SW 1271 (cell line): ENCODE measurements at regions not wholly inside any gene's neighbourhood (a gene's known extent, or its start where the extent isn't known, plus 50 kb on each side); places are given as distances from the start of the nearest gene placed in this dataset.
A peak's percentile ranks its signal among the peaks of the same experiment; 100 is the strongest.
"Not testable (repeated sequence)": the region's sequence is repeated elsewhere in the genome, so short reads cannot be mapped to it uniquely, and the experiment has no call there.

Experiments
- DNase-seq, 2 experiments: peaks; one replicate each; lab custom pipeline; 2025; lab: John Stamatoyannopoulos, UW

DNA sequence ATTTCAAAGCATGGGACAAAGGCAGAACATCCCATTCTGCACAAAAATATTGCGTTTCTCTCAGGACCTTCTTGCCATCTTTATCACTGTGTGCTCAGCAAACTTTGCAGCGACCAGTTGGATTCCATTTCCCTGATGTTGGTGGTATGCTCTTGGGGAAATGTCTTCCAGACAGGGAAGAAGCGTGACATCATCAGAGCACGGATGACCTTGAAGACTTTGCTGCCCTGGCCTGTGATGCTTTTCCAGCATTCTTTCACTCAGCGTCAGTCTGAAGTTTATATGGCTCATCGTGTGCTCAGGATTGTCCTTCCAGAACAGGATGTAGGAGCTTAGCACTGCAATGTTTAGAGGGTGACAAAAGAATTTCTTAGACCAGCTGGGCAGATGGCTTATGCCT, 131.4 kb upstream of the F3 start:
- DNase-seq, result no peak

DNA sequence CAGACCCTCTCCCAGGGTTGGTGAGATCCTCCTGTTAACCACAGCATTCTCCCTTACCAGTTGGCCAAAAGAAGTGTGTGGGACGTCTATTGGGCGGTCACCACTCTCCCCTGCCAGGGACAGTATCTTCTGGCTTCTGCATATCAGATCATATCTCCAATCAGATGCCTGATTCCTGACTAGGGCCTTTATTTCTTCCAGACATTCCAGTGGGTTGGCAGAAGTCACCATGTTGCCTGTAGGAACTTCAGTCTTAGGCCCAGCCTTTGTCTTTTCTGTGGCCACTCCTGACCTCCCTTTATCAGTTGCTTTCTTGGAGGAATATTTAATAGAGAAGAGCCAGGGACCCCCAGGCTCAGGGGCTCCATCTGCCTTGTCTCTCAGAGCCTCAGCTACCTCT, 130.4 kb upstream of the F3 start:
- DNase-seq, result no peak

DNA sequence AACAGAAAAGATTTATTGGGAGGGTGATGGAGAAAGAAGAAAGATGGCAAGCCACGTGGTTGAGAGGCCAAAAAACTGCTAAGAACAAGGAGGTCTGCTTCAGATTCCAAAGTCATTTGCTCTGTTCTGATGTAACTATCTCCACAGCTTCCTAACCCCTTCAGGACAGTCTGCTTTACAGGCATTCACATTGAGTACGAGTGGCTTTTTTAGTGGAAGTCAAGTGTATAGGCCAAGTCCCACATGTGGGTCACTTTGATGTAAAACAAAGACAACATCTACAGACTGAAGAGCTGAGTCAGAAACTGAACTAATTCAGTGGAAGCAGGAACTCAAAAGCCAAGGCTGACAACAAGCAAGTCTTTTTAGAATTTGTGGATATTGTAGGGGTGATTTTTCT, 128.7 kb upstream of the F3 start:
- DNase-seq, result no peak

DNA sequence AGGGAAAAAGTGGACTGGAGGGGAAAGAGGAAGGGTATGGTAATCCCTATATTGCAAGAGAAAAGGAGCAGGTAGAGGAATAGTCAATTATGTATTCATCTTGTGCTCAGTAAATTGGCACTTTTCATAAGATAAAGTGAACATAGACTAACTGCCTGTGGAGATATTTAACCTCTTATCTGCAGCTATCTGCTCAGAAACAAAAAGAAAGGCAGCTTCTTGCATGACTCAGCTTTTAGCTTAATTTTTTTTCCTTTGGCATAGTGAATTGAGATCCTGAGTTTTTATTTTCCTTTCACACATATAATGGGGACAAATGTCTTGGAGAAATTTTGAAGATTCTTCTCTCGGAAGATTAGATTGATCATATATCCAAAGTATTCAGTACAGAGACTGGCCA, 127.6 kb upstream of the F3 start:
- DNase-seq, result no peak

DNA sequence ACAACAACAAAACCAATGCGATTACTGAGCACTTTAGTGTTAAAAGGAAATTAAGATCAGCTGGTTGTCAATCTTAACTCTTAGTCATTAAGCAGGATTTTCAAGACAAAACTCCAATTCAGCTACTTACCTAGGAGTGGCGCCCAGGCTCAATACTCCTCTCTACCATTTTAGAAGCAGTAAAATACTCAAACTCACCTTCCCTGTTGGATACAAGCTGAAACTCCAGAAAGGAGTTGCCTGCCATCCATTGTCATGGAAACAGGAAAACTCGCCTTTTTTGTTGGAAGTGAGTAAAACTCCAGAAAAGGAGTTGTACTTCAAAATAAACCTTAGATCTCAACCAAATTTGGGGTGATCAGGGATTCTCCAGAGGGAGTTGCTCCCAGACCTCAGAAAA, 127.0 kb upstream of the F3 start:
- DNase-seq, result no peak

DNA sequence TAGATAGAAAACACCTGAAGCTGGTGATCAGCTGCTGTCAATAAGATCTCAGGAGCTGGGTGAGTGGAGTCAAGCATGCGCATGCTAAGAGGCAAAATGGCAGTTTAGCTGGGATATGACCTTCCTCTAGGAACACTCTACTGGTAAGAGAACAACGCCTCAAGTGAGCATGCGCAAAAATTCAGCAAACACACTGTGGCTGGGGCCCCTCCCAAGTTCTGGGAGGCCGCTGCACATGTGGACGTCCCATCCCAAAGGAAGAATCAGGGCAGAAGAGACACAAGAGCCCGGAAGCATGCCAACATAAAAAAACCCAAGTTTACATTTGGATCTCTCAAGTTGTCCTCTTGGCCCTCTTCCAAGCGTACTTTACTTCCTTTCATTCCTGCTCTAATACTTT, 126.3 kb upstream of the F3 start:
- DNase-seq, result no peak

DNA sequence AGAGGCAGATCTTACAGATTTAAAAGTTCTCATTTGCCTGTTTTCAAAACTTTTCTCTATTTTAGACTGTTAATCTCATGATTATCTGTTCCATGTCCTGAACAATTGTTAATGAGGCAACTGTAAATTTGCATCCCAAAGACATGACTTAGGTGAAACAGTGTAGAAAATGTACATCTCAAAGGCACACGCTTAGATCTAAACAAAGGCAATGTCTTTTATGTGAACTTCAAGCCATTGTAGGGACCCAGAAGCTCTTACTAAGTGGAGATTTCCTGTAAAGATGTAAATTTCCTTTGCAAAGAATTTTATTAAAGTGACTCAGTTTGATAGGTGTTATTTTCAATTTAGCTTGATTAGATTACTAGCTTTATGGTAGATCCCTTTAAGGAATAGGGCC, 125.2 kb upstream of the F3 start:
- no peak for DNase-seq

DNA sequence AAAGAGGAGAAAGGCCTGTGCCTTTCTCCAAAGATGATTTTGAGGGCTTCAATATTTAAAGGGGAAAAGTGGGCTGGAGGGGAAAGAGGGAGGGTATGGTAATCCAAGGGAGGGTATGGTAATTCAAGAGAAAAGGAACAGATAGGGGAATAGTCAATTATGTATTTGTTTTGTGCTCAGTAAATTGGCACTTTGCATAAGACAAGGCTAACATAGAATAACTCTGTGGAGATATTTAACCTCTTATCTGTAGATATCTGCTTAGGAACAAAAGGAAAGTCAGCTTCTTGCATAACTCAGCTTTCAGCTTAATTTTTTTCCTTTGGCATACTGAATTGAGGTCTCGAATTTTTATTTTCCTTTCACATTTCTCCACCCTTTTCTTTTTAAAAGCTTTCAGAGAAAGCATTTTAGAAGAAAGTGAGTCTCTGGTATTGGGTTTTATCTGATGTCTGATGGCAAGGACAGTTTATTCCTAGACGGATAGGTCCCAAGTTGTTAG, 119.9 kb upstream of the F3 start:
- no peak for DNase-seq

DNA sequence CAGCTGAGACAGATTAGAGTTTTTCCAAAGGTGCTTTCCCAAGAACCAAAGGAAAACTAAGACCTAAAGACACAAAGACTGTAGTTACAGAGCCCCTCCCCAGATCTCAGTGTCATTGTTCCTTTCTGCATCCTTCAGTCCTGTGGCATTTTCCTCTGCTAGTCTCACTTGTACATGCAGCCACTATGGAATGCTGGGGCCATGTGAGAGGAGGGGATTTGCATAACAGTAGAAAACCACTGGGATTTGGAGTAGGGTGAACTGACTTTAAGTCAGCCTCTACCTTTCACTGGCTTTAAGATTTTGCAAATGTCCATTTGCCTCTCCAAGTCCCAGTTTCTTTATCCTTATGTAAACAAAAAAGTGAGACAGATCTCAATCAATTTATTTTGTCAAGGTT, 119.4 kb upstream of the F3 start:
- no peak for DNase-seq

DNA sequence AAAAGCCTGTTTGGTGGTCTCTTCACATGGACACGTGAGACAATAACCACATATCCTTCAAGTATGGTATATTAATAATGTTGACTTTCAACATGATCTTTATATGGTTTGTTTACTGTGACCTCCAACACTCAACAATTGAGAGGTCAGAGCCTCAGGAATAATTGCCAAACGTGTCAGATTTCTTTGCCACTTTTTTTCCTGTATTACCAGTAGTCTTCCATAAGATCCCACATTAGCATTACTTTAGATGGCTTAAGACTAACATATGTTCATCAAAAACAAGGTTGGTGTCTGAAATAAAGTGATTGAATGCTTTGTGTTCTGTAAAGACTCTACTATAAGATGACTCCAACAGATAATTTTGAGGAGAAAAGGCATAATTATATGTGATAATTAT, 118.7 kb upstream of the F3 start:
- no peak for DNase-seq

DNA sequence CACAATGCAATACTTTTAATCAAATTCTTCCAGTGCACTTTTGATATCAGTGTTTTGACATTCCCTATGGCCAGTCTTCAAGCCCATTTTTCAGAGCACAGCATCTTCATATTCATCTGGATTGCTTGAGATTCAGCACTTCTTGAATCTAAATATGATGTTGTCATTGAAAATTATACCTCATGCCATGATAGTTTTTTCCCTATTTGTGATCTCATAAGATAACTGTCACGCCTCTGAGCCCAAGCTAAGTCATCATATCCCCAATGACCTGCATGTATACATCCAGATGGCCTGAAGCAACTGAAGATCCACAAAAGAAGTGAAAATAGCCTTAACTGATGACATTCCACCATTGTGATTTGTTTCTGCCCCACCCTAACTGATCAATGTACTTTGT, 117.6 kb upstream of the F3 start:
- not testable (repeated sequence) for DNase-seq

DNA sequence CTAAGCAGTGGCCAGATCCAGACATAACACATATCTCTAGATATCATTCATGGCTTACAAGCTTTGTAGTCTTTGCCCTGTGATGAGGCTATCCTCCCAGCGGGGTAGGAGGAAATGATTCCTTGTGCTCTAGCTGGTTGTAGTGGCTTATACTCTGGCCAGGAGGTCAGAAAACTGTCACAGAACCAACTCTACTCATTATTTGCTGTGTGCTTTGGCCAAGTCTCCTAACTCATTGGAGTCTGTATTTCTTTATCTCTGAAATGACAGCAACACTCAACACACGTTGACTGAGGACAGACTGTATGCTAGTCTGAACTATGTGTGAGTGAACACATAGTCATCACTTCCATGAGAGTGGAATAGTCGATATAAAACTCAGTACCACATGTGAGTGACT, 116.7 kb upstream of the F3 start:
- DNase-seq, result no peak

DNA sequence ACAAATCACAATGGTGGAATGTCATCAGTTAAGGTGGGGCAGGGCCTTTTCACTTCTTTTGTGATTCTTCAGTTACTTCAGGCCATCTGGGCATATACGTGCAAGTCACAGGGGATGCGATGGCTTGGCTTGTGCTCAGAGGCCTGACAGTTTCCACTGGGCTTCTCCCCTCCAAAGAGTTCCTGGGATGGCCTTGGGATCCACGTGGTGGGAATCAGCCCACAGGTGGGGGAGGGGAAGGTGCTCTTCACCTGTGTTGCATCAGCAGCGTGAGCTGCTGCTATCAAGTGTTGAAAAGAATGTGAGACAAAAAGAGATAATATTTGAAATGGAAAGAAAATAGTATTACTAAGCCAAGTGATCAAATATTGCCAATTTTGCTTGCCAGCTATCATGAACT, 116.2 kb upstream of the F3 start:
- DNase-seq, result not testable (repeated sequence)

DNA sequence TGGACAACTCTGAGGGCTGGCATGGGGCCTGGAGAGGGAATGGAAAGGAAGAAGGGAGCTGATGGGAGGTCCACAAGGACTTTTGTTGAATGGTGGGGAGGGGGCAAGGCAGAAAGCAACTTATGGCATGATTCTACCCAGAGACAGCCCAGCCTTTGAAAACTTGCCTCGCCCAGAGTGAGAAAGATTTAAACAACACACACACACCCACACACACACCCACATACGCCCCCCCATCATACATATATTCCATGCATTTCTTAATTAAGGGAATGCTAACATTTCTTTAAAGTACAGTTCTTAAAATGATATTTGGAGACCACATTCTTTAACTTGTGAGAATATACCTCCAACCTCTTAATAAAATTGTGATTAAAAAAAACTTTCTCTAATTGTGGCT, 115.4 kb upstream of the F3 start:
- DNase-seq, result no peak

DNA sequence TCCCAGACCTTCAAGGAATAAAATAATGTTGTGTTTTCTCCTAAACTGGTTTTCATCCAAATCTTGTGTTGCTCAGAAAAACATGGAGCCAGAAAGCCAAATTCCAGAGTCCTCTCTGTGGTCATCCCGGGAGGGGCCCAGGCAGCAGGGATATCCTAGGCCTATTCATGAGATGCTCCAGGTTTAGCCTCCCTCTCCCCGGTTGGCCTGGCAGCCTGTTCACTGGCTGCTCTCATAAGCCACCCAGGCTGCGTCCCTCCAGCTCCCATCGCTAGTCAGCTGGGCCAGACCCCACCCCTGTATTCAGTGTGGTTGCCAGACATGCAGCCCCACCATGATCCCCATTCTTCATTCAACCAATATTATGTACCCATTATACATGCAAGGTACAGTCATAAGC, 113.4 kb upstream of the F3 start:
- DNase-seq, result no peak

DNA sequence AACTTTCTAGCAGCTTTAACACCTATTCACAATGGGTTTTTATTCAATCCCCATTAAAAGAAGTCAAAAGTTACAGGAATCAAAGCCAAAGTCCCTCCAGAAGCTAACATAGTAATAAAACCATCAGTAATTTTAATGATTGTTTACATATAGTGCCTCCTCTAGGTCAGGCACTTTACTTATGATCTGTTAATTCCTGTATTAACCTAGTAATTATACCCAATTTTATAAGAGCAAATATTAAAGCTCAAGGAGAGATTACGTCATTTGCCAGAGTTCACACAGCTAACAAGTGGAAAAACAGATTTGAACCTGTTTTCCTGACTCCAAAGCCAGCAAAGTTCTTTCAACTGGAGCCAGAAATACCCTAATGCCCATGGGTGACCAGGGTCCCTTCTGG, 112.9 kb upstream of the F3 start:
- DNase-seq, result no peak

DNA sequence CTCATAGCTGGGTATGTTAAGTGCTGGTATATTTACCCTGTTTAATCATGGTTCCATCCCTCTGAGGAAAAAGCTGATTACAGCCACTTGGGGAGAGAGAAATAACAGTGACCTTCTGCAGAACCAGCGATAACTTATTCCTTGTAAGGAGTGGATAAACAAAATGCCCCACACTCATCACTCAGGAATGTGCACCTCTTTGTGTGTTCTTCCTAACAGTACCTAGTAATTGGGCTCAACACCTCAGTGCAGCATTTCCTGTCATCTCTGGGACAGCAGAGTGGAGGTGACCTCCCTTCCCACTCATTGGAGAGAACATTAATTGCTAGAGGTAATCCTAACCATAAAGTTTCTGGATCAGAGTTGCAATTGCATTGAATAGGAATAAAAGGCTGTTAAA, 112.5 kb upstream of the F3 start:
- no peak for DNase-seq

DNA sequence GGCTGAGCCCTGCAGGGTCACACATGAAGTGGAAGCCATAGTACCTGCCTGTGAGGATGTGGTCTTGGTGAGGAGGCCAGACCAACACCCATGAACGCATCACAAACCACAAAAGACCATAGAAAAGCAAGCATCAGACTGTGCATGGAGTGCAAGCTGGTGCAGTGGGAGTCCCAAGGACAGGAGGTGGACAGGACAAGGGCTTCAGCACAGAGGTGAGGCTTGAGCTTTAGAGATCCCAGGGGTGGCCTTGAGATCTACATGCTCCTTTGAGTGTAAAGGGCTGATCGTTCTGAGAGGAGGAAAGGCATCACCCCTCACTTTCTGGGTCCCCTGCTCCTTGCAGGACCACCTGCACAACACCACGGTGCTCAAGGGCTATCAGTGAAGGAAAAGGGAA, 111.9 kb upstream of the F3 start:
- no peak for DNase-seq

DNA sequence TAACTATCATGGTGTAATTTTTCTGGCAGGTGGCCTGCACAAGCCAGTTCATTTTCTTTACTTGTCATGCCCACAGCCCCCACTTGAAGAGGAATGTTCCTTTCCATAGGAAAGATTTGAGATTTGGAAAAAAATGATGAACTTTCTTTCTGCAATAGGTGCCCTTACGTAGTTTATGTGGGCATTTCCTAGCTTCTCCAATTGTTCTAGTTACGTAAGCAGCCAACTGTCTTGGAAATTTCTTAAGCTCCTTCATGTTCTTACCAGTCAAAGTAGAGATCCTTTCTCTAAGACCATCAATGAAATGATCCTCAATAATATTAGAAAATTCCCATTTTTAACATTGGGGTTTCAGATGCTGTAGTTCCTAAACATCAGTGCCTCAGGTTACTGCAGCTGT, 109.5 kb upstream of the F3 start:
- DNase-seq, result no peak

DNA sequence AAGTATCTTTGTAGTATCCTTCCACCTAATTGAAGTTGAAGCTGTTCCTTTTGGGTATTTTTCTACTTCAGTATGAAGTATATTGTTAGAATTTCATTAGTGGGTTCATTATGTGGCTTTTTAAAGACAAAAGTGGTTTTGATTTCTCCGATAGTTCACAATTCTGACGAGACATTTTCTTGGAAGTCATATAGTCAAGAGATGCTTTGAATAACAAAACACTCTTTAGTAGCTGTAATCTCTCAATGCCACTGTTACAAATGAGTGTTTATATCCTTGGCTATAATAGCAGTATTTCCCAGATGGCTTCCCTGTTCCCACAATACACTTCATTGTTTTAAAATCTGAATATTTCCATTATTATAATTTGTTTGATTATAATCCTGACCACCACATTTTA, 108.7 kb upstream of the F3 start:
- DNase-seq, result no peak

DNA sequence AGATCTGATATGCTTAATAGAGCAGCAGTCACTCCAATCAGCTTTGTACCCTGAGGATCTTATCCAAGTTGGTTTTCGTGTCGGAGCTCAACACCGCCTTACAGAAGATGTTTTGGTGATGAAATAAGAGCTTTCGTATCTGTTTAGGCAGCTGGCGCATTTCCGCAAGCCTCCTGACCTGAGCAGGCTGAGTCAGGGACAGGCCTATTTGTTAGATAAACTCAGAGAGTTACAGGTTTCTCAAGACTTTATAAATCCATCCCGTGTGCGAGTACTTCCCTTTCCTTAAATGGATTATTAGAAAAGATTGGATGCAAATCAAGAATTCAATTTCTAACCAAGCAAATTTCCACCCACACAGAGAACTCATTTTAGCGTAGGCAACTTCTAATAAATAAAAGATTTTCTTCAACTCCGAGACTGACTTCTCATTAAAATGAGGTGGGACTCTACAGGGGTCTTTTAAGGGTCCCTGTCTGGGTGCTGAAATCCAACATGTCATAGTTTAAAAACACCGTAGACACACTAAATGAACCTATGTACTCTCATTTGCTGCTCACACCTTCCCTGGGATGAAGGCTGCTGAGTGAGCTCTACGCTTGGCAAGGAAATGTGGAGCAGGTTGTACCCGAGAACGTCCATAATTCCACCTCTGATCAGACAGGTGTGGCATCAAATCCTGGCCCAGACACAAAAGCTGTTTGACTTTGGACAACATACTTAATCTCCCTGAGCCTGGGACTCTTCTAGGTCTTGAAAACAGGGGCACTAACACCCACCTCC, 106.9 kb upstream of the F3 start:
- DNase-seq, result no peak

DNA sequence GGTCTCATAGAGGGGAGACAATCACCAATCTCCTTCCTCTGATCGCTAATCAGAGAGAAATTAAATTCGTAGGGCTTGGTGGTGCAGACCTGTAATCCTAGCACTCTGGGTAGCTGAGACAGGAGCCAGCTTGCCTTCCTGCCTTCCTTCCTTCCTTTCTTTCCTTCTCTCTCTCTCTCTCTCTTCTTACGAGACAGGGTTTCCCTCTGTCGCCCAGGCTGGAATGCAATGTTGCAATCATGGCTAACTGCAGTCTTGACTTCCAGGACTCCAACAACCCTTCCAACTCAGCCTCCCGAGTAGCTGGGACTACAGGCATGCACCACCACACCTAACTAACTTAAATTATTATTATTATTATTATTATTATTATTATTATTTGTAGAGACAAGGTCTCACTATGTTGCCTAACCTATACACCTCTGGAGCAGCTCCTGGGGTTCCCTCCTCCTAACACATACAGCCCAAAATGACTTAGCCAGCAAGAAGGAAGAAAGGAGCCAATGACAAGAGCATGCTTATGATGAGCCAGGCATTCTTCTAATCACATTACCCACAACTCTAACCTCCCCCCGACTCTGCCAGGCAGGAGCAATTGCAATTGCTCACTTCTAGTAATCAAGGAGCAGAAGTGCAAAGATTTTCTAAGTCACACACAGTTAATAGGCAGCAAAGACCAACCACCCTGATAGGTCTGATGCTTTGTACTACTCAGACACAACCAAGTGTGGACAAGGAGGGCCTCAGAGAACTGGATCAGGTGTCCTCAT, 105.4 kb upstream of the F3 start:
- DNase-seq, result no peak

DNA sequence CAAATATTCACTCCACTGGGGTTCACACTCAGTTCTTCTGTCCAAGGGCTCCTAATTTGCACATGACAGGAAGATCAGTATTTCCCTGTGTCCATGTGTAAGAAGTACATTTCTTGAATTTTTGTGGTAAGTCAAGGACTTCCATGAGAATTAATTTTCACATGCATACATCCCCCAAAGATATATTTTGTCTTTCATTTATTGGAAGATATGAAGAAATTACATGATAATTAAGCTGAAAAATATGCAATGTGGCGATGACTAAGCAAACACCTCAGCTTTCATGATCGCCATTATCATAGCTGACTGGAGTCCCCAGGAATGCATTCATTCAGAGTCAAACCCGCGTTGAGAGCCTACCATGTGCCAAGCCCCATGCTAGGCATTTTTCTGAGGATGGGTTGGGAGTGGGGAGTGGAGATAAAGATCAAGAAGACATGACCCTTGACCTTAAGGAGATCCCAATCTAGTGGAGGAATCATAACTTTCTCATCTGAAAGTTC, 104.6 kb upstream of the F3 start:
- peak in 1 of 2 experiments; percentile 47 for DNase-seq
